T-helper 1 cell treated with Interleukin-12 subunit alpha and Interleukin-12 subunit beta and Interleukin-4 antibody, amounts not matched to agents 30 μg/mL and 1 μg/mL, for 36 hours (primary cell): ENCODE measurements at regions not wholly inside any gene's neighbourhood (a gene's known extent, or its start where the extent isn't known, plus 50 kb on each side); places are given as distances from the start of the nearest gene placed in this dataset.

Experiments used
- H3K27ac Mint-ChIP-seq: one replicate; pipeline ENCODE4 v1.8.0; 2021; ENCODE audit warnings: mild to moderate bottlenecking, mixed read lengths
- H3K27me3 Mint-ChIP-seq: one replicate; pipeline ENCODE4 v1.8.0; 2021; ENCODE audit warnings: low read depth, mixed read lengths
- H3K36me3 Mint-ChIP-seq: one replicate; pipeline ENCODE4 v1.8.0; 2021; ENCODE audit warnings: low read depth, mixed read lengths
- H3K4me1 Mint-ChIP-seq: one replicate; pipeline ENCODE4 v1.8.0; 2021; ENCODE audit warnings: low read depth, mixed read lengths
- H3K4me3 Mint-ChIP-seq: one replicate; pipeline ENCODE4 v1.8.0; 2021; ENCODE audit warnings: mild to moderate bottlenecking, moderate library complexity, mixed read lengths
- H3K9me3 Mint-ChIP-seq: one replicate; pipeline ENCODE4 v1.8.0; 2021; ENCODE audit warnings: mixed read lengths

- no peak overlapping the region for H3K4me3 Mint-ChIP-seq
- no peaks in the 10 kb centered on the region for H3K36me3 Mint-ChIP-seq
- no peaks in the 10 kb centered on the region for H3K27me3 Mint-ChIP-seq
- no peaks in the 10 kb centered on the region for H3K4me1 Mint-ChIP-seq
- peaks cover 3% of the 10 kb centered on the region for H3K9me3 Mint-ChIP-seq
- H3K27ac Mint-ChIP-seq, result no peak overlapping the region
These were observed 334.8 kb downstream of the WDR11 start for GRCh38 chr10:121185816-121186455.

GRCh38 chr10:121187391-121187790, 336.2 kb downstream of the WDR11 start:
- no peak overlapping the region for H3K27ac Mint-ChIP-seq
- H3K4me1 Mint-ChIP-seq, result no peaks in the 10 kb centered on the region
- H3K27me3 Mint-ChIP-seq, result no peaks in the 10 kb centered on the region
- H3K4me3 Mint-ChIP-seq, result no peak overlapping the region
- H3K9me3 Mint-ChIP-seq, result peaks cover 3% of the 10 kb centered on the region
- H3K36me3 Mint-ChIP-seq, result no peaks in the 10 kb centered on the region

- H3K27ac Mint-ChIP-seq, result no peak overlapping the region
- no peaks in the 10 kb centered on the region for H3K4me1 Mint-ChIP-seq
- no peak overlapping the region for H3K4me3 Mint-ChIP-seq
- H3K36me3 Mint-ChIP-seq, result no peaks in the 10 kb centered on the region
- H3K27me3 Mint-ChIP-seq, result no peaks in the 10 kb centered on the region
- peaks cover 3% of the 10 kb centered on the region for H3K9me3 Mint-ChIP-seq
These were observed 336.8 kb downstream of the WDR11 start for GRCh38 chr10:121188005-121188404.

GRCh38 chr10:121189066-121189465, 337.9 kb downstream of the WDR11 start:
- Mint-ChIP-seq H3K27me3 (no peaks in the 10 kb centered on the region), H3K36me3 (no peaks in the 10 kb centered on the region), H3K9me3 (peaks cover 6% of the 10 kb centered on the region), H3K4me1 (no peaks in the 10 kb centered on the region), H3K4me3 (no peak overlapping the region), H3K27ac (no peak overlapping the region)

GRCh38 chr10:121194696-121195523, 343.7 kb downstream of the WDR11 start:
- H3K4me3 Mint-ChIP-seq, result no peak overlapping the region
- no peaks in the 10 kb centered on the region for H3K36me3 Mint-ChIP-seq
- H3K27ac Mint-ChIP-seq, result no peak overlapping the region
- H3K9me3 Mint-ChIP-seq, result peaks cover 6% of the 10 kb centered on the region
- no peaks in the 10 kb centered on the region for H3K4me1 Mint-ChIP-seq
- no peaks in the 10 kb centered on the region for H3K27me3 Mint-ChIP-seq

- Mint-ChIP-seq H3K27ac (no peak overlapping the region), H3K36me3 (no peaks in the 10 kb centered on the region), H3K27me3 (no peaks in the 10 kb centered on the region)
These were observed 344.4 kb downstream of the WDR11 start for GRCh38 chr10:121195524-121195910.

GRCh38 chr10:121199081-121199480, 347.9 kb downstream of the WDR11 start:
- Mint-ChIP-seq H3K27me3 (no peaks in the 10 kb centered on the region), H3K36me3 (no peaks in the 10 kb centered on the region), H3K9me3 (no peaks in the 10 kb centered on the region), H3K4me3 (no peak overlapping the region), H3K4me1 (no peaks in the 10 kb centered on the region), H3K27ac (no peak overlapping the region)

More at GRCh38 chr10:121195524-121195910, 344.4 kb downstream of the WDR11 start:
- H3K9me3 Mint-ChIP-seq, result peaks cover 6% of the 10 kb centered on the region
- no peaks in the 10 kb centered on the region for H3K4me1 Mint-ChIP-seq
- no peak overlapping the region for H3K4me3 Mint-ChIP-seq

- no peaks in the 10 kb centered on the region for H3K27me3 Mint-ChIP-seq
- H3K4me3 Mint-ChIP-seq, result no peak overlapping the region
- no peaks in the 10 kb centered on the region for H3K36me3 Mint-ChIP-seq
- H3K4me1 Mint-ChIP-seq, result no peaks in the 10 kb centered on the region
- no peak overlapping the region for H3K27ac Mint-ChIP-seq
- H3K9me3 Mint-ChIP-seq, result no peaks in the 10 kb centered on the region
These were observed 354.5 kb downstream of the WDR11 start for GRCh38 chr10:121205625-121206024.

GRCh38 chr10:121211446-121211845, 360.3 kb downstream of the WDR11 start:
- Mint-ChIP-seq H3K9me3 (no peaks in the 10 kb centered on the region), H3K4me3 (no peak overlapping the region), H3K36me3 (no peaks in the 10 kb centered on the region), H3K27ac (no peak overlapping the region), H3K27me3 (no peaks in the 10 kb centered on the region), H3K4me1 (no peaks in the 10 kb centered on the region)

GRCh38 chr10:121213437-121213836, 362.3 kb downstream of the WDR11 start:
- H3K27me3 Mint-ChIP-seq, result no peaks in the 10 kb centered on the region
- H3K4me1 Mint-ChIP-seq, result no peaks in the 10 kb centered on the region
- no peak overlapping the region for H3K4me3 Mint-ChIP-seq
- H3K36me3 Mint-ChIP-seq, result no peaks in the 10 kb centered on the region
- no peaks in the 10 kb centered on the region for H3K9me3 Mint-ChIP-seq
- H3K27ac Mint-ChIP-seq, result no peak overlapping the region

GRCh38 chr10:121216295-121216694, 365.1 kb downstream of the WDR11 start:
- Mint-ChIP-seq H3K27me3 (no peaks in the 10 kb centered on the region), H3K4me1 (no peaks in the 10 kb centered on the region), H3K9me3 (no peaks in the 10 kb centered on the region)

GRCh38 chr10:121216721-121217181, 365.6 kb downstream of the WDR11 start:
- H3K4me3 Mint-ChIP-seq, result no peak overlapping the region
- no peaks in the 10 kb centered on the region for H3K4me1 Mint-ChIP-seq
- no peaks in the 10 kb centered on the region for H3K36me3 Mint-ChIP-seq
- no peaks in the 10 kb centered on the region for H3K27me3 Mint-ChIP-seq
- no peaks in the 10 kb centered on the region for H3K9me3 Mint-ChIP-seq
- H3K27ac Mint-ChIP-seq, result no peak overlapping the region

More at GRCh38 chr10:121216295-121216694, 365.1 kb downstream of the WDR11 start:
- Mint-ChIP-seq H3K36me3 (no peaks in the 10 kb centered on the region), H3K27ac (no peak overlapping the region), H3K4me3 (no peak overlapping the region)

- no peaks in the 10 kb centered on the region for H3K4me1 Mint-ChIP-seq
- no peaks in the 10 kb centered on the region for H3K36me3 Mint-ChIP-seq
- no peaks in the 10 kb centered on the region for H3K27me3 Mint-ChIP-seq
- no peak overlapping the region for H3K27ac Mint-ChIP-seq
- no peaks in the 10 kb centered on the region for H3K9me3 Mint-ChIP-seq
- no peak overlapping the region for H3K4me3 Mint-ChIP-seq
These were observed 366.2 kb downstream of the WDR11 start for GRCh38 chr10:121217331-121217730.

GRCh38 chr10:121221072-121221471, 369.9 kb downstream of the WDR11 start:
- no peaks in the 10 kb centered on the region for H3K9me3 Mint-ChIP-seq
- no peaks in the 10 kb centered on the region for H3K36me3 Mint-ChIP-seq
- H3K27ac Mint-ChIP-seq, result no peak overlapping the region
- no peaks in the 10 kb centered on the region for H3K4me1 Mint-ChIP-seq
- H3K27me3 Mint-ChIP-seq, result no peaks in the 10 kb centered on the region
- H3K4me3 Mint-ChIP-seq, result no peak overlapping the region

GRCh38 chr10:121221991-121222390, 370.8 kb downstream of the WDR11 start:
- Mint-ChIP-seq H3K4me1 (no peaks in the 10 kb centered on the region), H3K27me3 (no peaks in the 10 kb centered on the region), H3K4me3 (no peak overlapping the region), H3K27ac (no peak overlapping the region), H3K36me3 (no peaks in the 10 kb centered on the region), H3K9me3 (no peaks in the 10 kb centered on the region)
